Cardiac fibroblast (primary cell): ENCODE measurements at regions not wholly inside any gene's neighbourhood (a gene's known extent, or its start where the extent isn't known, plus 50 kb on each side); places are given as distances from the start of the nearest gene placed in this dataset.

Experiments used
- DNase-seq, 2 donors: peaks; one replicate each; pipeline versions ENCODE4 v3.0.0 to v3.0.0-alpha.2; 2010; ENCODE audit warnings: low read depth in 2 of 2
- H3K4me3 ChIP-seq, 2 donors: replicated peaks in 1 of 2; 1 replicate in 1 of 2; 2 replicates in 1 of 2; pipeline ENCODE4 v1.5.1; 2011; ENCODE audit warnings: low read depth in 2 of 2, low read length in 2 of 2, mild to moderate bottlenecking in 2 of 2, moderate library complexity in 1 of 2
- CTCF ChIP-seq: IDR thresholded peaks from one replicate; pipeline ENCODE4 v1.5.1; 2011; ENCODE audit warnings: low read depth, mild to moderate bottlenecking, low read length, inconsistent platforms

GRCh38 chr4:182189103-182189878 lies 53.9 kb upstream of the TENM3 start:
- DNase-seq: peak; percentile 36 to 80
- H3K4me3 ChIP-seq: no peak overlapping the region
- TF ChIP-seq CTCF: no peak

- DNase-seq: peak in 1 of 2 donors; percentile 29
- H3K4me3 ChIP-seq: no peak overlapping the region
- TF ChIP-seq CTCF: no peak
Observed at GRCh38 chr4:182190306-182190705, 52.9 kb upstream of the TENM3 start.

GRCh38 chr4:182192511-182193181 lies 50.6 kb upstream of the TENM3 start:
- peak in 1 of 2 donors; percentile 67 for DNase-seq
- H3K4me3 ChIP-seq: no peak overlapping the region
- TF ChIP-seq CTCF: no peak

- no peak overlapping the region for H3K4me3 ChIP-seq
- no peak for TF ChIP-seq CTCF
- no peak for DNase-seq
Observed at GRCh38 chr4:182193311-182193710, 49.9 kb upstream of the TENM3 start.
